ENCODE measurements at regions not wholly inside any gene's neighbourhood (a gene's known extent, or its start where the extent isn't known, plus 50 kb on each side); places are given as distances from the start of the nearest gene placed in this dataset.

GRCh38 chr5:56552612-56553268 is 262.6 kb upstream of the MAP3K1 start:
- POLR2A ChIA-PET = no interaction called here
- no peak for DNase-seq
- CTCF ChIA-PET = interaction anchor here (0.5 to 1.5 kb wide), 5 partner anchors 20 to 470 kb away, joined by 3 to 6 read pairs (median 3); no protein-coding TSS in a partner anchor

GRCh38 chr5:56550227-56550626 is 265.1 kb upstream of the MAP3K1 start:
- no peaks in the 10 kb centered on the region for H3K9me3 Mint-ChIP-seq
- POLR2A ChIA-PET = no interaction called here
- H3K4me1 Mint-ChIP-seq = peaks cover 4% of the 10 kb centered on the region
- CTCF ChIA-PET = interaction anchor here (1.2 kb wide), 1 partner anchor 32 kb away, joined by 3 read pairs; no protein-coding TSS in a partner anchor
- no peak overlapping the region for H3K4me3 Mint-ChIP-seq
- no peak overlapping the region for H3K27ac Mint-ChIP-seq
- no peaks in the 10 kb centered on the region for H3K27me3 Mint-ChIP-seq
- no peak for DNase-seq
- no peaks in the 10 kb centered on the region for H3K36me3 Mint-ChIP-seq (ENCODE audit: low read depth)

More at GRCh38 chr5:56552612-56553268, 262.6 kb upstream of the MAP3K1 start:
- Mint-ChIP-seq H3K27me3 (peaks cover 2% of the 10 kb centered on the region), H3K4me1 (peaks cover 4% of the 10 kb centered on the region), H3K27ac (no peak overlapping the region), H3K4me3 (no peak overlapping the region), H3K9me3 (no peaks in the 10 kb centered on the region), H3K36me3 (ENCODE audit: low read depth) (no peaks in the 10 kb centered on the region)

GRCh38 chr5:56549096-56549886 is 266.1 kb upstream of the MAP3K1 start:
- Mint-ChIP-seq H3K27me3 (no peaks in the 10 kb centered on the region), H3K27ac (no peak overlapping the region), H3K36me3 (ENCODE audit: low read depth) (no peaks in the 10 kb centered on the region), H3K4me3 (no peak overlapping the region), H3K4me1 (peaks cover 4% of the 10 kb centered on the region), H3K9me3 (no peaks in the 10 kb centered on the region)
- POLR2A ChIA-PET = no interaction called here
- DNase-seq = no peak
- CTCF ChIA-PET = interaction anchor here (1.1 to 1.2 kb wide), 2 partner anchors 15 to 31 kb away, joined by 3 to 4 read pairs; no protein-coding TSS in a partner anchor

- no peak overlapping the region for H3K27ac Mint-ChIP-seq
- ChIA-PET CTCF (interaction anchor here (0.6 to 1.4 kb wide), 6 partner anchors 12 to 602 kb away, joined by 3 to 5 read pairs (median 4); no protein-coding TSS in a partner anchor), POLR2A (interaction anchor here (0.6 kb wide), 1 partner anchor 61 kb away, joined by 8 read pairs; no protein-coding TSS in a partner anchor)
- no peak overlapping the region for H3K4me3 Mint-ChIP-seq
- H3K9me3 Mint-ChIP-seq = no peaks in the 10 kb centered on the region
- peaks cover 5% of the 10 kb centered on the region for H3K36me3 Mint-ChIP-seq (ENCODE audit: low read depth)
- H3K4me1 Mint-ChIP-seq = peaks cover 16% of the 10 kb centered on the region
- H3K27me3 Mint-ChIP-seq = no peaks in the 10 kb centered on the region
- no peak for DNase-seq
Observed at GRCh38 chr5:56545016-56545415, 270.3 kb upstream of the MAP3K1 start.

GRCh38 chr5:56543441-56544388 is 271.6 kb upstream of the MAP3K1 start:
- peaks cover 11% of the 10 kb centered on the region for H3K4me1 Mint-ChIP-seq

GRCh38 chr5:56540266-56540665 is 275.1 kb upstream of the MAP3K1 start:
- Mint-ChIP-seq H3K27me3 (no peaks in the 10 kb centered on the region), H3K4me3 (no peak overlapping the region), H3K9me3 (peaks cover 7% of the 10 kb centered on the region), H3K4me1 (peaks cover 11% of the 10 kb centered on the region), H3K36me3 (ENCODE audit: low read depth) (peaks cover 7% of the 10 kb centered on the region), H3K27ac (no peak overlapping the region)
- ChIA-PET POLR2A (no interaction called here), CTCF (interaction anchor here (0.8 to 1.6 kb wide), 2 partner anchors 15 to 48 kb away, joined by 3 read pairs; no protein-coding TSS in a partner anchor)
- DNase-seq = no peak

More at GRCh38 chr5:56543441-56544388, 271.6 kb upstream of the MAP3K1 start:
- POLR2A ChIA-PET = no interaction called here
- no peak for DNase-seq
- H3K36me3 Mint-ChIP-seq (ENCODE audit: low read depth) = peaks cover 5% of the 10 kb centered on the region
- H3K9me3 Mint-ChIP-seq = peaks cover 3% of the 10 kb centered on the region
- CTCF ChIA-PET = interaction anchor here (0.6 to 1.2 kb wide), 2 partner anchors 10 to 77 kb away, joined by 3 read pairs; no protein-coding TSS in a partner anchor
- no peak overlapping the region for H3K27ac Mint-ChIP-seq
- no peaks in the 10 kb centered on the region for H3K27me3 Mint-ChIP-seq
- H3K4me3 Mint-ChIP-seq = no peak overlapping the region

- CTCF ChIA-PET = no interaction called here
- peaks cover 7% of the 10 kb centered on the region for H3K9me3 Mint-ChIP-seq
- H3K36me3 Mint-ChIP-seq (ENCODE audit: low read depth) = peaks cover 7% of the 10 kb centered on the region
- no peak for DNase-seq
- H3K4me3 Mint-ChIP-seq = no peak overlapping the region
- H3K27ac Mint-ChIP-seq = no peak overlapping the region
- H3K27me3 Mint-ChIP-seq = no peaks in the 10 kb centered on the region
- POLR2A ChIA-PET = no interaction called here
- H3K4me1 Mint-ChIP-seq = peaks cover 24% of the 10 kb centered on the region
Observed at GRCh38 chr5:56538580-56538979, 276.8 kb upstream of the MAP3K1 start.

GRCh38 chr5:56535347-56535746 is 280.0 kb upstream of the MAP3K1 start:
- H3K27me3 Mint-ChIP-seq = no peaks in the 10 kb centered on the region
- no peak overlapping the region for H3K27ac Mint-ChIP-seq
- peaks cover 11% of the 10 kb centered on the region for H3K9me3 Mint-ChIP-seq
- no peak overlapping the region for H3K4me3 Mint-ChIP-seq
- peaks cover 20% of the 10 kb centered on the region for H3K4me1 Mint-ChIP-seq
- ChIA-PET POLR2A (no interaction called here), CTCF (interaction anchor here (0.7 to 1.8 kb wide), 2 partner anchors 10 to 14 kb away, joined by 3 to 4 read pairs; no protein-coding TSS in a partner anchor)
- DNase-seq = no peak
- peaks cover 8% of the 10 kb centered on the region for H3K36me3 Mint-ChIP-seq (ENCODE audit: low read depth)

GRCh38 chr5:56534102-56534829 is 281.1 kb upstream of the MAP3K1 start:
- no peak for DNase-seq
- peaks cover 11% of the 10 kb centered on the region for H3K9me3 Mint-ChIP-seq
- peak overlapping the region; percentile 38 for H3K27ac Mint-ChIP-seq
- ChIA-PET CTCF (interaction anchor here (0.9 to 1.8 kb wide), 5 partner anchors 10 to 265 kb away, joined by 3 to 4 read pairs (median 3); no protein-coding TSS in a partner anchor), POLR2A (no interaction called here)
- peaks cover 20% of the 10 kb centered on the region for H3K4me1 Mint-ChIP-seq
- H3K4me3 Mint-ChIP-seq = no peak overlapping the region
- H3K27me3 Mint-ChIP-seq = no peaks in the 10 kb centered on the region
- peaks cover 8% of the 10 kb centered on the region for H3K36me3 Mint-ChIP-seq (ENCODE audit: low read depth)

- ChIA-PET POLR2A (no interaction called here), CTCF (interaction anchor here (0.6 to 1.3 kb wide), 3 partner anchors 16 to 209 kb away, joined by 3 read pairs; no protein-coding TSS in a partner anchor)
- Mint-ChIP-seq H3K4me1 (peaks cover 28% of the 10 kb centered on the region), H3K36me3 (ENCODE audit: low read depth) (peaks cover 8% of the 10 kb centered on the region), H3K4me3 (no peak overlapping the region), H3K27me3 (no peaks in the 10 kb centered on the region), H3K9me3 (peaks cover 4% of the 10 kb centered on the region), H3K27ac (no peak overlapping the region)
- DNase-seq = no peak
Observed at GRCh38 chr5:56532466-56532865, 282.9 kb upstream of the MAP3K1 start.

GRCh38 chr5:56530626-56531138 is 284.7 kb upstream of the MAP3K1 start:
- peaks cover 4% of the 10 kb centered on the region for H3K9me3 Mint-ChIP-seq
- H3K36me3 Mint-ChIP-seq (ENCODE audit: low read depth) = peaks cover 6% of the 10 kb centered on the region
- peak overlapping the region; percentile 17 for H3K27ac Mint-ChIP-seq
- no peak for DNase-seq
- H3K27me3 Mint-ChIP-seq = no peaks in the 10 kb centered on the region
- ChIA-PET POLR2A (no interaction called here), CTCF (interaction anchor here (0.6 to 1.4 kb wide), 5 partner anchors 12 to 139 kb away, joined by 3 to 4 read pairs (median 3); no protein-coding TSS in a partner anchor)
- H3K4me1 Mint-ChIP-seq = peaks cover 32% of the 10 kb centered on the region
- no peak overlapping the region for H3K4me3 Mint-ChIP-seq

Data from activated CD4-positive, alpha-beta T cell treated with anti-CD3 and anti-CD28 coated beads, Interleukin-2, amount 10 ng/mL, durations not matched to agents 7 days and 5 days (primary cell).